ENCODE measurements at regions not wholly inside any gene's neighbourhood (a gene's known extent, or its start where the extent isn't known, plus 50 kb on each side); places are given as distances from the start of the nearest gene placed in this dataset.

GRCh38 chr11:119872611-119873310 is 143.8 kb upstream of the NECTIN1 start:
- TF ChIP-seq CTCF (IDR thresholded peaks at IDR 0.05) = no peak
- Histone ChIP-seq H3K27me3 (ENCODE audit: control insufficient read depth in 2 of 2, insufficient read depth in 2 of 2, low read length in 2 of 2) (peaks cover 0 to 10% of the 10 kb centered on the region in 2 donors), H3K4me2 (replicated peaks; ENCODE audit: extremely low read depth, low read length, poor library complexity, severe bottlenecking) (no peak overlapping the region), H3K27ac (ENCODE audit: low read depth in 1 of 2, low read length in 2 of 2) (no peak overlapping the region), H2AFZ (ENCODE audit: insufficient read depth, low read depth, low read length, poor library complexity, severe bottlenecking) (no peak overlapping the region), H3K9me3 (replicated peaks in 1 of 2; ENCODE audit: control insufficient read depth in 1 of 2, insufficient read depth in 1 of 2, low read length in 2 of 2) (no peaks in the 10 kb centered on the region), H3K4me1 (ENCODE audit: control insufficient read depth in 1 of 2, insufficient read depth in 2 of 2, low read length in 2 of 2) (no peaks in the 10 kb centered on the region), H3K4me3 (replicated peaks in 1 of 3; ENCODE audit: low read depth in 2 of 3, low read length in 3 of 3) (no peak overlapping the region), H3K36me3 (replicated peaks in 1 of 2; ENCODE audit: control insufficient read depth in 1 of 2, insufficient read depth in 2 of 2, low read length in 2 of 2) (no peaks in the 10 kb centered on the region), H4K20me1 (ENCODE audit: insufficient read depth, low read length) (no peaks in the 10 kb centered on the region), H3K9ac (ENCODE audit: insufficient read depth, low read length, poor library complexity, severe bottlenecking) (no peak overlapping the region), H3K79me2 (ENCODE audit: insufficient read depth, low read length) (no peaks in the 10 kb centered on the region)
- WGBS (ENCODE audit: insufficient coverage) = 76% methylated on average over 8 of the region's 11 CpGs
- no peaks in the 10 kb centered on the region for H3K4me1 Mint-ChIP-seq
- peaks cover 3 to 10% (median 5%) of the 10 kb centered on the region in 3 donors for H3K27me3 Mint-ChIP-seq (ENCODE audit: low read depth in 3 of 3)
- H3K36me3 Mint-ChIP-seq = no peaks in the 10 kb centered on the region
- H3K9me3 Mint-ChIP-seq = no peaks in the 10 kb centered on the region
- intact Hi-C loops (cut with micrococcal nuclease) = no loop called here
- no peak overlapping the region for H3K4me3 Mint-ChIP-seq
- no peak overlapping the region for H3K27ac Mint-ChIP-seq
- no peak for DNase-seq

- H3K4me3 Mint-ChIP-seq = no peak overlapping the region
- H3K27me3 Mint-ChIP-seq (ENCODE audit: low read depth in 3 of 3) = peaks cover 5 to 19% (median 8%) of the 10 kb centered on the region in 3 donors
- no peaks in the 10 kb centered on the region for H3K4me1 ChIP-seq (ENCODE audit: control insufficient read depth in 1 of 2, insufficient read depth in 2 of 2, low read length in 2 of 2)
- H3K27ac Mint-ChIP-seq = no peak overlapping the region
- no peaks in the 10 kb centered on the region for H3K36me3 Mint-ChIP-seq
- intact Hi-C loops (cut with micrococcal nuclease) = no loop called here
- H3K79me2 ChIP-seq (ENCODE audit: insufficient read depth, low read length) = no peaks in the 10 kb centered on the region
- H3K36me3 ChIP-seq (replicated peaks in 1 of 2; ENCODE audit: control insufficient read depth in 1 of 2, insufficient read depth in 2 of 2, low read length in 2 of 2) = no peaks in the 10 kb centered on the region
- H3K4me3 ChIP-seq (replicated peaks in 1 of 3; ENCODE audit: low read depth in 2 of 3, low read length in 3 of 3) = no peak overlapping the region
- H3K9me3 ChIP-seq (replicated peaks in 1 of 2; ENCODE audit: control insufficient read depth in 1 of 2, insufficient read depth in 1 of 2, low read length in 2 of 2) = no peaks in the 10 kb centered on the region
- no peak overlapping the region for H2AFZ ChIP-seq (ENCODE audit: insufficient read depth, low read depth, low read length, poor library complexity, severe bottlenecking)
- no peak for TF ChIP-seq CTCF (IDR thresholded peaks at IDR 0.05)
- no peak overlapping the region for H3K9ac ChIP-seq (ENCODE audit: insufficient read depth, low read length, poor library complexity, severe bottlenecking)
- no peaks in the 10 kb centered on the region for H3K4me1 Mint-ChIP-seq
- no peak overlapping the region for H3K4me2 ChIP-seq (replicated peaks; ENCODE audit: extremely low read depth, low read length, poor library complexity, severe bottlenecking)
- no peaks in the 10 kb centered on the region for H4K20me1 ChIP-seq (ENCODE audit: insufficient read depth, low read length)
- no peaks in the 10 kb centered on the region for H3K9me3 Mint-ChIP-seq
- WGBS (ENCODE audit: insufficient coverage) = 34% methylated on average over 2 of the region's 2 CpGs
- H3K27ac ChIP-seq (ENCODE audit: low read depth in 1 of 2, low read length in 2 of 2) = no peak overlapping the region
- DNase-seq = no peak
- no peaks in the 10 kb centered on the region for H3K27me3 ChIP-seq (ENCODE audit: control insufficient read depth in 2 of 2, insufficient read depth in 2 of 2, low read length in 2 of 2)
These were observed 136.7 kb upstream of the NECTIN1 start for GRCh38 chr11:119865661-119866156.
